Activated B cell treated with CpG ODN at 0.5 μM for 24 hours (primary cell): ENCODE measurements at regions not wholly inside any gene's neighbourhood (a gene's known extent, or its start where the extent isn't known, plus 50 kb on each side); places are given as distances from the start of the nearest gene placed in this dataset.

Experiments
- ATAC-seq: fragments of 200-7000 bp; cut with Tn5 transposase; one replicate; pipeline ENCODE4 v1.10.0; 2021; ENCODE audit warnings: low read depth, mild to moderate bottlenecking, moderate library complexity
- CTCF ChIA-PET: fragments of 350-600 bp; sonication (Branson Sonifier 250); formaldehyde crosslinking; loops from one replicate; lab custom pipeline; 2021; ENCODE audit warnings: antibody characterized with exemption; lab: Charles Lee
- POLR2A ChIA-PET: fragments of 350-600 bp; sonication (Branson Sonifier 250); formaldehyde crosslinking; loops from one replicate; lab custom pipeline; 2021; ENCODE audit warnings: antibody characterized with exemption; lab: Charles Lee
- DNase-seq: peaks from one replicate; pipeline ENCODE4 v3.0.0; 2022
- H3K27ac Mint-ChIP-seq: one replicate; pipeline ENCODE4 v1.8.0; 2020; ENCODE audit warnings: mixed read lengths
- H3K27me3 Mint-ChIP-seq: one replicate; pipeline ENCODE4 v1.8.0; 2021; ENCODE audit warnings: mixed read lengths
- H3K36me3 Mint-ChIP-seq: one replicate; pipeline ENCODE4 v1.8.0; 2021; ENCODE audit warnings: low read depth, mixed read lengths
- H3K4me1 Mint-ChIP-seq: one replicate; pipeline ENCODE4 v1.8.0; 2021; ENCODE audit warnings: mixed read lengths
- H3K4me3 Mint-ChIP-seq: one replicate; pipeline ENCODE4 v1.8.0; 2020; ENCODE audit warnings: mild to moderate bottlenecking, mixed read lengths
- H3K9me3 Mint-ChIP-seq: one replicate; pipeline ENCODE4 v1.8.0; 2020; ENCODE audit warnings: mixed read lengths
- intact Hi-C: fragments of 100-400 bp; cut with micrococcal nuclease; formaldehyde crosslinking; loops from one replicate; pipeline ENCODE4 v1.15.1; 2024
- TF ChIP-seq, protein P1 (sequence below): fragments of 200-600 bp; IDR thresholded peaks from one replicate; pipeline ENCODE4 v1.8.0; 2022; ENCODE audit warnings: antibody characterized with exemption, mild to moderate bottlenecking

DNA sequence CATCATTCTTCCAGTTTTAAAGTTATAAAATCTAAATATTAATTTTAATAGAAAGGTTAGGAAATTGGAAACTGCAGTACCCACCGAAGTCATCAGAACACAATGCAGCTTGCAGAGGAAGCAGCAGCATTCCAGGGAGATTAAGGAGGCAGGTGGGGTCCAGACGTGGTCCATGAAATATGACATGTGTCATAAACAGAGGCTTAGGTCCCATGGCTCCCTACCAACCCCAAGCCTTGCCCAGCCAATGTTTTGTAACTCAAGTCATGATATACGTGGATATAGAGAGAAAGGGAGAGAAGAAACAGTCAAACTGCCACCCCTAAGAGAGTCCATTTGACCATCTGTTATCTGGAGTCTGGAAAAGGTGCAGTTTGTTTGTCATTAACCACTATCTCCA lies 670.0 kb downstream of the TOX3 start:
- DNase-seq = no peak
- ChIA-PET POLR2A (no interaction called here), CTCF (no interaction called here)
- TF ChIP-seq, protein P1, sequence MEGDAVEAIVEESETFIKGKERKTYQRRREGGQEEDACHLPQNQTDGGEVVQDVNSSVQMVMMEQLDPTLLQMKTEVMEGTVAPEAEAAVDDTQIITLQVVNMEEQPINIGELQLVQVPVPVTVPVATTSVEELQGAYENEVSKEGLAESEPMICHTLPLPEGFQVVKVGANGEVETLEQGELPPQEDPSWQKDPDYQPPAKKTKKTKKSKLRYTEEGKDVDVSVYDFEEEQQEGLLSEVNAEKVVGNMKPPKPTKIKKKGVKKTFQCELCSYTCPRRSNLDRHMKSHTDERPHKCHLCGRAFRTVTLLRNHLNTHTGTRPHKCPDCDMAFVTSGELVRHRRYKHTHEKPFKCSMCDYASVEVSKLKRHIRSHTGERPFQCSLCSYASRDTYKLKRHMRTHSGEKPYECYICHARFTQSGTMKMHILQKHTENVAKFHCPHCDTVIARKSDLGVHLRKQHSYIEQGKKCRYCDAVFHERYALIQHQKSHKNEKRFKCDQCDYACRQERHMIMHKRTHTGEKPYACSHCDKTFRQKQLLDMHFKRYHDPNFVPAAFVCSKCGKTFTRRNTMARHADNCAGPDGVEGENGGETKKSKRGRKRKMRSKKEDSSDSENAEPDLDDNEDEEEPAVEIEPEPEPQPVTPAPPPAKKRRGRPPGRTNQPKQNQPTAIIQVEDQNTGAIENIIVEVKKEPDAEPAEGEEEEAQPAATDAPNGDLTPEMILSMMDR = no peak
- intact Hi-C loops = no loop called here
- no peaks in the 10 kb centered on the region for H3K36me3 Mint-ChIP-seq
- no peak overlapping the region for H3K4me3 Mint-ChIP-seq
- no peak for ATAC-seq
- no peak overlapping the region for H3K27ac Mint-ChIP-seq
- H3K27me3 Mint-ChIP-seq = no peaks in the 10 kb centered on the region
- H3K4me1 Mint-ChIP-seq = no peaks in the 10 kb centered on the region
- peaks cover 2% of the 10 kb centered on the region for H3K9me3 Mint-ChIP-seq

DNA sequence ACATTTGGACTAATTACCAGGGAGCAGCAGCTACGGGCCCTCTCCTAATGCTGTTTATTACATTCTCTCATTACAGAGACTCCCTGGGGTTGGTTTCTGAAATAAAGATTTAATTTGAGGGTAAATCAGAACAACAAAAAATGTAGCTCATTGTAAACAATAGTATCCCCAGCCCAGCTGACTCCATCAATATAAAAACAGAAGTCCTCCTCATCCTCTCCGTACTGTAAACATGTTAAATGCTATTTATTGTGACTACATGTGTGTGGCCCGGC lies 670.4 kb downstream of the TOX3 start:
- DNase-seq = no peak
- intact Hi-C loops = no loop called here
- ATAC-seq = no peak
- H3K9me3 Mint-ChIP-seq = peaks cover 2% of the 10 kb centered on the region
- H3K36me3 Mint-ChIP-seq = no peaks in the 10 kb centered on the region
- TF ChIP-seq, protein P1 = no peak
- H3K4me1 Mint-ChIP-seq = no peaks in the 10 kb centered on the region
- H3K27ac Mint-ChIP-seq = no peak overlapping the region
- POLR2A ChIA-PET = no interaction called here
- CTCF ChIA-PET = no interaction called here
- no peaks in the 10 kb centered on the region for H3K27me3 Mint-ChIP-seq
- H3K4me3 Mint-ChIP-seq = no peak overlapping the region

DNA sequence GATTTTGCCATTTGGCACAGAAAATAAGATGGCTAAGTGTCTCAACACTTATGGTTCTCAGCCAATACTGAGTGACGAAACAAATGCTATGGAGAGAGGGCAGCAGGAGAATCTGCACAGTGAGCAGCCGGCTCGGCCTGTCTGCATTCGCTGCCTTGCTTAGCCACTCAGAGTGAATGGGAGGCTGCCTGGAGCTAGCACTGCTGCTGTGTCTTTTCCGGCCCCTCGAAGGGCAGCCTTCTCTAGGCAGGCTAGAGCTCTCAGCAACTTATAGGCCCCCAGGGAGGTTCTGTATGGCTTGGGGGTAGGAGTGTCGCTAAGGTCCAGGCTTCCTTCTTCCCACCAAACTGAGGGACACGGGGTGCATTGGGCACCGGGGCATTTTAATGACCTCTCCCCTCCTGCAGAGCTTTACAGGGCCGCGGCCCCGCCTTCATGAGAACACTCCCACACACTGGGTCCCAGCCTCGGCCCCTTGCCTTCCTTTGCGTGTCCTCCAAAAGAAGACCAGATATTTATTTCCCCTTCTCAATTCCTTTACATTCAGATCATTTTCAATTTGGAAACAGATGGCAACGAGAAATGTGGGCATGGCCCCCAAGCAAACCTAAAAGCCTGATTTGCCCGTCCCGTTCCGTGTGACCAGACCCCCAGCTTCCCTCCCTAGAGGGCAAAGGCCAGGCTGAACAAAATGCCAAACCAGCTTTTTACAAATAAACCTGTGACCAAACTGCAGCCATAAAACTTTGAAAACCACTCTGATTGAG lies 670.9 kb downstream of the TOX3 start:
- ChIA-PET CTCF (no interaction called here), POLR2A (no interaction called here)
- Mint-ChIP-seq H3K27me3 (no peaks in the 10 kb centered on the region), H3K4me1 (no peaks in the 10 kb centered on the region), H3K4me3 (no peak overlapping the region), H3K36me3 (no peaks in the 10 kb centered on the region), H3K9me3 (peaks cover 2% of the 10 kb centered on the region), H3K27ac (no peak overlapping the region)
- TF ChIP-seq, protein P1 = no peak
- DNase-seq (no peak), ATAC-seq (no peak)
- intact Hi-C loops = no loop called here

DNA sequence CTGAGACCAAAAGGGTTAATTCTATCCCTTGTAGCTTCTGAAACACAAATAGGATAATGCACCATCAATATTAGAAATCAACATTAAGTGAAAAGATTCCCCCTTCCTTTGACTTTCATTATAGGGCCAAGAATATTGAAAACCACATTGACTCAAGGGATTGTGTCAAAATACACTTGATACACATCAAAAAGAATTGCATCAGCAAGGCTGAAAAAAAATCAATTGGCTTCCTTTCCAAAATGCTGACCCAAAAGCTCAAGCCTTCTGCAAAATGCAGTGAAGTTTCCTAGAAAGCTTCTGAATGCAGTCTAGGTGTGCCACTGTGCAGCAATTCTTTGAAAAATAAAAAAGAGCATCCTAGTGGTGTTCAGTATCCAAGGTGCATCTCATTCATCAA lies 674.4 kb downstream of the TOX3 start:
- H3K27ac Mint-ChIP-seq = no peak overlapping the region
- H3K27me3 Mint-ChIP-seq = no peaks in the 10 kb centered on the region
- H3K9me3 Mint-ChIP-seq = peaks cover 2% of the 10 kb centered on the region
- H3K4me3 Mint-ChIP-seq = no peak overlapping the region
- TF ChIP-seq, protein P1 = no peak
- H3K36me3 Mint-ChIP-seq = no peaks in the 10 kb centered on the region
- ChIA-PET CTCF (no interaction called here), POLR2A (no interaction called here)
- DNase-seq = no peak
- H3K4me1 Mint-ChIP-seq = no peaks in the 10 kb centered on the region
- intact Hi-C loops = no loop called here
- ATAC-seq = no peak

DNA sequence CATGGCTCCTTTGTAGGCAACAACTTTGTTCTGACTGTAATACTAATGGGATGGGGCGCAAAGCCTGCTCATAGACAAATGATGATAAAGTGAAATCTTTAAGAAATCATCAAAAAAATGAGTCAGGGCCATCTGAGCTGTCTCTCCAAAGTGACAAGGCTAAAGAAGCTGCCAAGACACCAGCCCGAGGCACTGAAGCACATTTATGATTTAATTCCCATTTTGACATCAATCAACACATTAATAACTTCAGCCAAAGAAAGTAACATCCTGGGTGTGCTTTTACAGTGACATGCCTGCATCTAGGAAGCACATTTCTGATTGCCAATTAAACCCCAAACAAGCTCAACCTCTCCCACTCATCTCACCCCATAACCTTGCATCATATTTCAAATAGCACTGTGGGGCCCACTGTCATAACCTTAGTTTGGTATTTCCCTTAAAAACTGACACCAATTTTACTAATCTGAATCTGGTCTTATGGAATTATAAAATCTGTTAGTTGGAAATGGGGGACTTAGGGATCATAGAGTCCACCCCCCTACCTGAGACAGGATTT lies 676.6 kb downstream of the TOX3 start:
- TF ChIP-seq, protein P1 = no peak
- POLR2A ChIA-PET = no interaction called here
- H3K9me3 Mint-ChIP-seq = peaks cover 2% of the 10 kb centered on the region
- H3K4me3 Mint-ChIP-seq = no peak overlapping the region
- H3K4me1 Mint-ChIP-seq = no peaks in the 10 kb centered on the region
- DNase-seq = no peak
- no peak for ATAC-seq
- CTCF ChIA-PET = no interaction called here
- H3K27me3 Mint-ChIP-seq = no peaks in the 10 kb centered on the region
- no peaks in the 10 kb centered on the region for H3K36me3 Mint-ChIP-seq
- intact Hi-C loops = no loop called here
- no peak overlapping the region for H3K27ac Mint-ChIP-seq
